Astrocyte of the cerebellum (primary cell): ENCODE measurements at regions not wholly inside any gene's neighbourhood (a gene's known extent, or its start where the extent isn't known, plus 50 kb on each side); places are given as distances from the start of the nearest gene placed in this dataset.

Experiments
- DNase-seq: peaks from one replicate; pipeline ENCODE4 v3.0.0-alpha.2; 2011; ENCODE audit warnings: low read depth
- H3K4me3 ChIP-seq: 2 replicates; pipeline ENCODE4 v1.5.1; 2011; ENCODE audit warnings: mild to moderate bottlenecking, low read depth, low read length, moderate library complexity
- CTCF ChIP-seq: IDR thresholded peaks from 2 replicates; pipeline ENCODE4 v1.5.1; 2012; ENCODE audit warnings: low read length, low read depth, moderate library complexity, mild to moderate bottlenecking; ENCODE audit errors: missing control alignments
- in situ Hi-C: cut with HindIII; loops from 2 replicates; pipeline ENCODE4 v1.10.0; 2017; ENCODE audit warnings: low sequenced_read_pairs

- no peak overlapping the region for H3K4me3 ChIP-seq
- DNase-seq: no peak
- in situ Hi-C loops: no loop called here
- no peak for TF ChIP-seq CTCF
Observed at GRCh38 chr5:158644301-158644700, 455.4 kb downstream of the EBF1 start.

- no peak overlapping the region for H3K4me3 ChIP-seq
- in situ Hi-C loops: no loop called here
- no peak for DNase-seq
- no peak for TF ChIP-seq CTCF
Observed at GRCh38 chr5:158643840-158644239, 455.9 kb downstream of the EBF1 start.

- no peak for DNase-seq
- TF ChIP-seq CTCF: no peak
- no peak overlapping the region for H3K4me3 ChIP-seq
- in situ Hi-C loops: no loop called here
Observed at GRCh38 chr5:158642879-158643278, 456.8 kb downstream of the EBF1 start.

- in situ Hi-C loops: no loop called here
- H3K4me3 ChIP-seq: no peak overlapping the region
- DNase-seq: no peak
- no peak for TF ChIP-seq CTCF
Observed at GRCh38 chr5:158641016-158641415, 458.7 kb downstream of the EBF1 start.

GRCh38 chr5:158640593-158640980 is 459.1 kb downstream of the EBF1 start:
- no peak for DNase-seq
- in situ Hi-C loops: no loop called here

GRCh38 chr5:158639881-158640592 is 459.7 kb downstream of the EBF1 start:
- H3K4me3 ChIP-seq: no peak overlapping the region
- TF ChIP-seq CTCF: no peak
- in situ Hi-C loops: no loop called here
- DNase-seq: no peak

More at GRCh38 chr5:158640593-158640980, 459.1 kb downstream of the EBF1 start:
- no peak overlapping the region for H3K4me3 ChIP-seq
- no peak for TF ChIP-seq CTCF
